ENCODE measurements at regions not wholly inside any gene's neighbourhood (a gene's known extent, or its start where the extent isn't known, plus 50 kb on each side); places are given as distances from the start of the nearest gene placed in this dataset.

- DNase-seq (no peak), ATAC-seq (ENCODE audit: low read depth) (no peak)
- H3K9ac ChIP-seq (ENCODE audit: low read depth, low read length), result no peak overlapping the region
- no peak overlapping the region for H4K8ac ChIP-seq (ENCODE audit: low read depth in 2 of 2, low read length in 2 of 2)
- dilution Hi-C loops (cut with HindIII; ENCODE audit: low sequenced_read_pairs, unreplicated experiment), result no loop called here
- 100% methylated on average over 3 of the region's 3 CpGs; no CpG with 5 or more reads in 1 of the 2 experiments for WGBS, 2 experiments (ENCODE audit: extremely low coverage in 2 of 2, insufficient read length in 1 of 2)
- H3K23ac ChIP-seq (ENCODE audit: low read depth, low read length), result no peak overlapping the region
- H3K4me2 ChIP-seq (ENCODE audit: low read depth, low read length), result no peak overlapping the region
- H3K27ac ChIP-seq (ENCODE audit: insufficient read depth, low read length), result no peak overlapping the region
- no peaks in the 10 kb centered on the region for H3K9me3 ChIP-seq (ENCODE audit: control insufficient read depth, insufficient read depth, low read length)
- no peak overlapping the region for H4K5ac ChIP-seq (ENCODE audit: low read depth, low read length)
- BruUV-seq (replicated peaks), result no TSS peak
- H3K18ac ChIP-seq (ENCODE audit: low read depth, low read length), result no peak overlapping the region
- H2AK9ac ChIP-seq (replicated peaks; ENCODE audit: low read depth, low read length, poor library complexity), result no peak overlapping the region
- H3K4me1 ChIP-seq (ENCODE audit: control insufficient read depth, insufficient read depth, low read length), result no peaks in the 10 kb centered on the region
- no peak overlapping the region for H3K4me3 ChIP-seq (ENCODE audit: insufficient read depth, low read depth, low read length)
- H4K91ac ChIP-seq (ENCODE audit: insufficient read depth, low read depth, low read length), result no peak overlapping the region; the same call in 1 of the 2 replicates
- POLR2A ChIA-PET (ENCODE audit: unreplicated experiment), result no interaction called here
- no peaks in the 10 kb centered on the region for H4K20me1 ChIP-seq (ENCODE audit: insufficient read depth, low read length)
- H3K4ac ChIP-seq (ENCODE audit: low read depth, low read length), result peak overlapping the region; percentile 13; the same call in 1 of the 2 replicates
- no peaks in the 10 kb centered on the region for H3K9me1 ChIP-seq (ENCODE audit: insufficient read depth, low read length)
- H3K79me1 ChIP-seq (ENCODE audit: low read depth in 1 of 2, low read length in 2 of 2), result no peaks in the 10 kb centered on the region
- peak overlapping the region; percentile 37; the same call in 1 of the 2 replicates for H2BK20ac ChIP-seq (ENCODE audit: low read depth, low read length)
- no peak overlapping the region for H2BK15ac ChIP-seq (ENCODE audit: low read depth, low read length)
- CTCF ChIA-PET, result no interaction called here
- H2AK5ac ChIP-seq (ENCODE audit: low read depth, low read length), result no peak overlapping the region; the same call in 1 of the 2 replicates
- H3K36me3 ChIP-seq (ENCODE audit: control insufficient read depth, insufficient read depth, low read length), result no peaks in the 10 kb centered on the region
- H2BK5ac ChIP-seq (ENCODE audit: low read depth, low read length, poor library complexity, severe bottlenecking), result no peak overlapping the region
- TF ChIP-seq RAD21 (IDR thresholded peaks at IDR 0.05; ENCODE audit: low read length) (no peak), BHLHE40 (IDR thresholded peaks at IDR 0.05; ENCODE audit: low read depth, low read length) (no peak)
- in situ Hi-C loops (cut with MboI; ENCODE audit: low sequenced_read_pairs), result no loop called here
- H2BK120ac ChIP-seq (ENCODE audit: low read depth, low read length), result no peak overlapping the region
- no peaks in the 10 kb centered on the region for H3K27me3 ChIP-seq (ENCODE audit: control insufficient read depth, insufficient read depth, low read length)
- no peak overlapping the region for H3K56ac ChIP-seq (ENCODE audit: extremely low read depth, insufficient read depth, low read length)
- no peak overlapping the region for H3K14ac ChIP-seq (replicated peaks; ENCODE audit: low read depth, low read length)
- intact Hi-C loops (cut with micrococcal nuclease), result no loop called here
- H2AFZ ChIP-seq (replicated peaks; ENCODE audit: low read length, poor library complexity), result no peak overlapping the region
Measured at GRCh38 chr16:66196770-66197169, 169.7 kb upstream of the CDH5 start.
